HG02943 (cell line): ENCODE measurements at regions not wholly inside any gene's neighbourhood (a gene's known extent, or its start where the extent isn't known, plus 50 kb on each side); places are given as distances from the start of the nearest gene placed in this dataset.

Source experiments
- ATAC-seq: cut with Tn5 transposase; IDR thresholded peaks from one replicate; pipeline ENCODE4 v1.9.1; 2021; ENCODE audit warnings: mild to moderate bottlenecking, low read depth, moderate library complexity; ENCODE audit not compliant: unreplicated experiment

GRCh38 chr1:204736836-204737235 lies 51.3 kb upstream of the LRRN2 start:
- no peak for ATAC-seq

- no peak for ATAC-seq
Measured at GRCh38 chr1:204738506-204738905, 53.0 kb upstream of the LRRN2 start.

GRCh38 chr1:204740354-204740753 lies 54.8 kb upstream of the LRRN2 start:
- ATAC-seq = no peak

DNA sequence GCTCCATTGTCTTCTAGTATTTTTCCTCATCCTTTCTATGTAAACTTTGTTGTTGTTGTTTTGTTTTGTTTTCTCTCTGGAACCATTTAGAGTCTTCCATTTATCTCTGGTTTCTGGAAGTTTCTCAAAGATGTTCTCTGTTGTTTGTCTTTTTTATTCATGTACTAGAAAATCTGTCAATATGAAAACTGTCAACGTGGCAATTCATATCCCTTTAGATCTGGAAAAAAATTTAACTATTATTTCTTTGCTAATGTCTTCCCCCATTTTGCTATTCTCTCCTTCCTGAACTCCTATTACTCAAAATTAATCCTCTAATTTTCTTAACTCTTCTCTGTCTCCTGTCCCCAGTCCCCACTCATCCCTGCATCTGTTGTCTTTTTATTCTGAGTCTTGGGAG lies 55.9 kb upstream of the LRRN2 start:
- no peak for ATAC-seq

DNA sequence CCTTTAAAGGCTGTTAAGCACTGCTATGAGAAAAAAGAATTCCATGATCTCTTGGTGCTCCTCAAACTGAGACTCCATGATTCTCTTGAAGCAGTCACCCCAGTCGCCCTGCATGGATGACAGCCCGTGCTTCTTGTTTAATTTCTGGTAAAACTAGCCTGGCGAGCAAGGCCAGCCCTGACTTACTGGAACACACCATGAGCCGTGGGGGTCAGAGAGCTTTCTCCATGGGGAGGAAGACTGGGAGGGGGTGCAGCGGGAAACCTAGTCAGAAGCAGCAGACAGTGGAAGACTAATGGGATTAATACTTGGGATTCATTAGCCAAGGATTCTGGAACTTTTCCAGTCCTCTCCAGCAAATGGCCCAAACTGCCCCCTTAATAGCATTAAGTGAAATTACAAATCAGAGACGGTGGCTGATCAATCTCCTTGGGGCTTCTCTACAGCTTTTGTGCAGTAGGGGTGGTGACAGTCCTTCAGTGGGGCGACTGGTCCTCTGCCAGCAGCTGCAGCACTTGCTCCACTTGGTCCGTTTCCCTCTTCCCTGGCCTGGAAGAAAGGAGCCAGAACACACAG lies 57.2 kb upstream of the LRRN2 start:
- no peak for ATAC-seq

GRCh38 chr1:204744107-204744779 lies 58.7 kb upstream of the LRRN2 start:
- ATAC-seq = no peak

- ATAC-seq = no peak
Measured at GRCh38 chr1:204746838-204747442, 61.4 kb upstream of the LRRN2 start.

- ATAC-seq = no peak
Measured at GRCh38 chr1:204751480-204751879, 65.9 kb upstream of the LRRN2 start.

- no peak for ATAC-seq
Measured at GRCh38 chr1:204751883-204752687, 66.5 kb upstream of the LRRN2 start.

- ATAC-seq = no peak
Measured at GRCh38 chr1:204752688-204753040, 67.1 kb upstream of the LRRN2 start.

GRCh38 chr1:204754821-204755220 lies 69.3 kb upstream of the LRRN2 start:
- ATAC-seq = no peak

DNA sequence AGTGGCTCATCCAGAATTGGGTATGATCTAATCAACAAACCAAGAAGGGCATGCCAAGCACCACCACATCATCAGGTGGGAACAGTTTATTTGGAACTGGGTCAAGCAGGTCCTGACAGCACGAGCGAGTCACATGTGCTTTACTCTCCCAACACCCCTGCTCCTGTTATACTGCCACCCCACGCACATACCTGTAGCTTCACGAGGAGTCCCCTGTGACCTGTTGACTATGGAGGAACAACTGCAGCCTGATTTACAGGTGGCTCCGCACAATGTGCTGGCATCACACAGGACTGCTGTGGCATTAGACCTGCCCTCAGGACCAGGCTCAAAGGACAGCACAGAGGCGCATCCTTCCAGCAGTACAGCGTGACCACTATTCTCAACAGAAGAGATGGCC lies 70.8 kb upstream of the LRRN2 start:
- no peak for ATAC-seq

- ATAC-seq = no peak
Measured at GRCh38 chr1:204756811-204757210, 71.3 kb upstream of the LRRN2 start.

- ATAC-seq = no peak
Measured at GRCh38 chr1:204758601-204759000, 73.1 kb upstream of the LRRN2 start.

DNA sequence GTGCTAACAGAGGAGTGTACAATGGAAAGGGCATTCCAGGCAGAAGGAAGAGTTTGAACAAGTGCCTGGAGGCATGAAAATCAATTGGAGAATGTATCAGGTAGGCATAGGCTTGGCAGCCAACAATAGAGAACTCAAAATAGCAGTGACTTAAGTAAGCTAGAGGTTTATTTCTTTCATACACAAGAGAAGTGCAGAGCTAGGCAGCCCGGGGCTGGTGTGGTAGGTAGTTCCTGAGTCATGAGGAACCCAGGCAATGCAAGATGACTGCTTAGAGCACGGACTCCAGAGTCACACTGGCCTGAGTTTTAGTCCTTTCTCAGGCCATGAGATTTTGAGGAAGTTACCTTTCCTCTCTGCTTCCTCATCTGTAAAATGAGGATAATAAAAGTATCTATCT lies 74.8 kb upstream of the LRRN2 start:
- ATAC-seq = no peak

DNA sequence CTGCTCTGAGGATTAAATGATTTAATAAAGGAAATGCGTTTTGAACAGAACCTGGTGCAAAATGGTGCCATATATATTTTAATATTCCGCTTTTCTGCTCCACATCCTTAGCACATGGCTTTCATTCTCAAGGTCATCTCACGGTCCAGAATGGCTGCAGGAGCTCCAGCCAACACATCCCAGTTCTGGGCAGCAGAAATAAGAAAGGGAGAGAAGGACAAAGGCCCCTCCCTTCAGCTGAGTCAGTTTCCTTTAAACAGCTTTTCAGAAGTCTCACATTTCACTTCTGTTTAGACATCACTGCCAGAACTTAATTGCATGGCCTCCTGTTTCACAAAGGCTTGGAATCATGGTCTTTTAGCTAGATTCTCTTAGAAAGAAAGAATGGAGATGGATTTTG lies 75.2 kb upstream of the LRRN2 start:
- ATAC-seq = no peak

- ATAC-seq = no peak
Measured at GRCh38 chr1:204763773-204764427, 78.4 kb upstream of the LRRN2 start.

DNA sequence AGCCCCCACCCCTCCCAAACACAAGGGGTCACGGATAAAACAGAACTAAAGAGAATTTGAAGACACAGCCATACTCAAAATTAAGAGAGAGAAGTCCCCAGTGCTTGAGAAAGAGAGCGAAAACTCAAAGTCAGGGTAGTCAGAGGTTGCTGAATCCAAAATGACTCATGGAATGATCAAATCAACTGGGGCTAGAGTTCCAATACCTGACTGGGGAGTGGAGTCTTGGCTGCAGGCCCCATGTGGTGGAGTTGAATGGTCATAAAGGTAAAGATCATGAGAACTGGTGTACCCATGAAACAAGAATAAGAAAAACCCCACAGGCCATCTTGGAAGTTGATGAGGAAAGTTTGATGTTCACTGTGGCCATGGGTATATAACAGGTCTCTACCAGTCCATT lies 84.5 kb upstream of the LRRN2 start:
- ATAC-seq = no peak

DNA sequence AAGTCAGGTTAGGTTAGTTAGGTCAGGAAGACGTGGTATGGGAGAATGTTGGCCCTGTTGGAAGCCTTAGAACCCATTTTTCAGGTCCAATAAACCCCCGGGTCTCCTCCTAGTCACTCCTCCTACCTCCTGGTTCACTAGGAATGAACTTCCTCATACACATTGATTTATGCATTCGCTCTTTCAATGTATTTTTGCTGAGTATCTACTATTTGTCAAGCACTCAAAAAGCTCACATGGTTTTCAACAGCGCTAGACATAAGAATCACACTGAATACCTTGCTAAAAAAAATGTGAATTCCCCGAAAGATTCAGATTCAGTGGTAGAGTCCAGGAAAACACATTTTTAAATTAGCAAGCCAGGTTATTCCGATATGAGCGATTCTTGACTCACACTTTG lies 85.8 kb upstream of the LRRN2 start:
- ATAC-seq = no peak

- no peak for ATAC-seq
Measured at GRCh38 chr1:204773246-204773645, 87.7 kb upstream of the LRRN2 start.

DNA sequence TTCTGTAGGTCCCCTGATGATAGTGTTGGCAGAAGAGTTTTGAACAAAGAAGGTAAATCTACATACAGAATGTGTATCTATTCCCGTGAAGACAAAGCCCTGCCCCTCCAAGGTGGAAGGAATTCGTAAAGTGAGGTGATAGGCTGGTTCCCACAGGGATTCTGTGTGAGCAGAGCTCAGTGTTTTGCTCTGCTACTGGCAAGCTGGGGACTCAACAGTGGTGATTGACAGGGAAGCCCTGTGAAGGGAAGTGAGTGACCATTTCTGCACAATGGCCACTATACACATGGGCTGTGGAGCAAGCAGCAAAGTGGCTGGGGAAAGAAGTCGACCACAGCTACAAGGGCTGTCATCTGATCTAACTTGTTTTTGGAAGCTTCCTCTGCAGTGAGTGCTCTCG lies 90.0 kb upstream of the LRRN2 start:
- ATAC-seq = no peak
